ENCODE measurements at regions not wholly inside any gene's neighbourhood (a gene's known extent, or its start where the extent isn't known, plus 50 kb on each side); places are given as distances from the start of the nearest gene placed in this dataset.

DNA sequence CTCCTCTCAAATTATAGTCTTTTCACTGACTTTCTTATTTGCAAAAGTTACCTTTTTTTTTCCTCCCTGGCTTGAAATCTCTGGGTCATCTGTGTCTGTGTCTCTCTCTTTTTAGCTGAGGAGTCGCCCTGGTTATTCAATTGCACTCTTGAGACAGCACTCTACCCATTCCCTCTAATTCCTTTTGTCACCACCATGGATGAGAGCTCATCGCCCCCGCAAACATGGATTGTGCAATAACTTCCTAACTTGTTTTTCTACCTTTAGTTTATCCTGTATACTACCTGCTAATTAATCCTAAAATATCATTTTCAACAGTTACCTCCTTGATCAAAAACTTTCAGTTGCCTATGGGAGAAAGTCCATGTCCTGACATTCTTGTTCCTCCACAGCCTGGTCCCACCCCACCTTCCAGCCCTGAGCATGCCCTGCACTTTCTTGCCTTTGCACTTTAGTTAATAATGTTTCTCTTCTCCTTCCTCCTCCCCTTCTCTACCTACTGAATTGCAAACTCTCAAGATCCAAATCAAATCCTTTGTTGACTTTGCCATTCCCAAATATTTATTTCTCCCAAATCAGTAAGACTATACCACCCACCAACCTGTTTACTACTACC lies 110.4 kb upstream of the MAGI3 start:
- H3K4me3 ChIP-seq (ENCODE audit: low read depth, low read length) = no peak overlapping the region
- TF ChIP-seq, protein P1, sequence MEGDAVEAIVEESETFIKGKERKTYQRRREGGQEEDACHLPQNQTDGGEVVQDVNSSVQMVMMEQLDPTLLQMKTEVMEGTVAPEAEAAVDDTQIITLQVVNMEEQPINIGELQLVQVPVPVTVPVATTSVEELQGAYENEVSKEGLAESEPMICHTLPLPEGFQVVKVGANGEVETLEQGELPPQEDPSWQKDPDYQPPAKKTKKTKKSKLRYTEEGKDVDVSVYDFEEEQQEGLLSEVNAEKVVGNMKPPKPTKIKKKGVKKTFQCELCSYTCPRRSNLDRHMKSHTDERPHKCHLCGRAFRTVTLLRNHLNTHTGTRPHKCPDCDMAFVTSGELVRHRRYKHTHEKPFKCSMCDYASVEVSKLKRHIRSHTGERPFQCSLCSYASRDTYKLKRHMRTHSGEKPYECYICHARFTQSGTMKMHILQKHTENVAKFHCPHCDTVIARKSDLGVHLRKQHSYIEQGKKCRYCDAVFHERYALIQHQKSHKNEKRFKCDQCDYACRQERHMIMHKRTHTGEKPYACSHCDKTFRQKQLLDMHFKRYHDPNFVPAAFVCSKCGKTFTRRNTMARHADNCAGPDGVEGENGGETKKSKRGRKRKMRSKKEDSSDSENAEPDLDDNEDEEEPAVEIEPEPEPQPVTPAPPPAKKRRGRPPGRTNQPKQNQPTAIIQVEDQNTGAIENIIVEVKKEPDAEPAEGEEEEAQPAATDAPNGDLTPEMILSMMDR (IDR thresholded peaks at IDR 0.05; ENCODE audit: insufficient read depth, low read depth, low read length) = no peak
- no peak for DNase-seq (ENCODE audit: low read depth)

DNA sequence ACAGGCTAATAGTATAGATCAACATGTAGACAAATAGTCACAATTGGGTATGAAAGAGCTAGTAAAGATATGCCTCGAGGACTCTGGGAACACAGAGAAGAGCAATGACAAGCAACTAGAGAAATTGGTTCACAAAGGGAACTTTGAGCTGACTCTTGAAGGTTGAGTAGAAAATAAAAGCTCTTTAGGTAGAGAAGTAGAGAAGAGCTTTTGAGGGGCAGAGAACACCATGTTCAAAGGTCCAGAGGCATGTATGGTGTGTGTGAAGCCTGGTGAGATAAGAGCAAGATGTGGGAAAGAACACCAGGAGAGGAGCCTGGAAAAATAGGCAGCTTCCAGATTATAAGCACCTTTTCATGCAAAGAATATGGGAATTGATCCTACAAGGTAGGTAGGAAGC lies 109.7 kb upstream of the MAGI3 start:
- DNase-seq (ENCODE audit: low read depth) = no peak
- H3K4me3 ChIP-seq (ENCODE audit: low read depth, low read length) = no peak overlapping the region
- TF ChIP-seq, protein P1 (IDR thresholded peaks at IDR 0.05; ENCODE audit: insufficient read depth, low read depth, low read length) = no peak

DNA sequence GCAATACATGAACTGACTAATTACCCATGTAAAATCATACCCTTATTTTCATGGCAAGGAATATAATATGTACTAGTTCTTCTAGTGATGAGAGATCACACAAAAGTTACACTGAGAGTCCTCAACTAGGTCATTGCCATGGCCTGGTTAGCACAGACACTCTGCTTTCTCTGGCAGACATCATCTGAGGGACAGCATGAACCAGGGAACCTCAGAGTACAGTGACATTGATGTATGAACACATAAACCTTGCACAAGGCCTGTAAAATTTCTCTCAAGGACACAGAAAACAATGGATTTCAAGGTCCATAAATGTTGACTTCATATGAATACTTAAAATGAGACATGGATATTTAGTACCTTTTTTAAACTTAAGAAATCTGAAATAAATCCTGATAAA lies 108.8 kb upstream of the MAGI3 start:
- TF ChIP-seq, protein P1 (IDR thresholded peaks at IDR 0.05; ENCODE audit: insufficient read depth, low read depth, low read length) = no peak
- DNase-seq (ENCODE audit: low read depth) = no peak
- no peak overlapping the region for H3K4me3 ChIP-seq (ENCODE audit: low read depth, low read length)

DNA sequence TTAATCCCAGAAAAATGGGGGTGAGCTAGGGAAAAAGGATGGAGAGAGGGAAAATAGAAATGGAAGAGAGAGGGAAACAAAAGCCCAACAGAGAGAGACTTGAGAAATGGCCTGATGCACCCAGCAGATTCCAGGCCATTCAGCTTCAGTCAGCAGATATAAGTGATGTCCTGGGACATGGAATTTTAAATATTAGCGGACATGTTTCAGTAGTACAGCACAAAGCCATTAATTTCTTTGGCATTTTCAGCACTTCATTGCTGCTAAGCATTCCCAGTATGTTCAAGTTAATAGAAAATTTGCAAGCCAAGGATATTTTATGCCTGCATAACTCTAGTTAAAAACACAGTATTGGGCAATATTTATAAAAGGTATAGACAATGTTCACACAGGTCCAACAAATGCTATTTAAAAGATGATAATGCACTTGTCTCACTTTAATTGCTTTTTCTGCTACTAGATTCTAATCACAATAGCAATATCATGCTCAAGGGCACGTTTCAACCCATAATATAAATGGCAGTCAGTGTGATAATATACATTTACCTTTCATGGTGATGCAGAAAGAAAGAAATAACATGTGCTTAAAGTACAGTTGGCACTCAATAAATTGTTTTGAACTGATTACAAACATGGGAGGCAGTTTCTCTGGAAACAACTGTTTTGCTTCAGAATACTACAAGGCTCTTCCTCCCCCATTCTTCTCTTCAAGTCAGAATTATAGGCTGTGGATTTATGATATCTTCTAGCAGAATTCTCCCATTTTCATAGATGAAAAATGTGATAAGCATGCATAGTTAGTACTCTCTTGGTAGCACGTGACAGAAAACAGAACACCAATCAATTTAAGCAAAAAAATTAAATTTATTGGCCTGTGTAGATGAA lies 108.1 kb upstream of the MAGI3 start:
- no peak for DNase-seq (ENCODE audit: low read depth)
- TF ChIP-seq, protein P1 (IDR thresholded peaks at IDR 0.05; ENCODE audit: insufficient read depth, low read depth, low read length) = no peak
- H3K4me3 ChIP-seq (ENCODE audit: low read depth, low read length) = no peak overlapping the region

DNA sequence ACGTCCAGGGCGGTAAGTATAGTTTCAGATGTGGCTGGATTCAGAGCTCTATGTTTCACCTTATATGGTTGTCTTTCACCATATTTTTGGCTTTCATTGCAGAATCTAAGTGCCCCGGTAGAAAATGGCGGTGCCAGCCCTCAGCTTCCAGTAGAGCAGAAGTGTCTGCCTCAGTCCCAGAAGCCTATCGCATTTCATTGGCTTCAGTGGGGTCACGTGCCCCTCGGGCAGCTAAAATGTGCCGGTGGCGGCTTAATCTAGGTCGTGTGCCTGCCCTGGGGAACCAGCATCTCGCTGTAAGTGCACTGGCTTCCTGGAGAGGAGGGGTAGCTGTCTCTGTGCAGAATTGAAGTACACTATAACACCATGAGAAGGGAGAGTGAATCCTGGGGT lies 107.4 kb upstream of the MAGI3 start:
- no peak for DNase-seq (ENCODE audit: low read depth)
- TF ChIP-seq, protein P1 (IDR thresholded peaks at IDR 0.05; ENCODE audit: insufficient read depth, low read depth, low read length) = no peak
- H3K4me3 ChIP-seq (ENCODE audit: low read depth, low read length) = no peak overlapping the region

DNA sequence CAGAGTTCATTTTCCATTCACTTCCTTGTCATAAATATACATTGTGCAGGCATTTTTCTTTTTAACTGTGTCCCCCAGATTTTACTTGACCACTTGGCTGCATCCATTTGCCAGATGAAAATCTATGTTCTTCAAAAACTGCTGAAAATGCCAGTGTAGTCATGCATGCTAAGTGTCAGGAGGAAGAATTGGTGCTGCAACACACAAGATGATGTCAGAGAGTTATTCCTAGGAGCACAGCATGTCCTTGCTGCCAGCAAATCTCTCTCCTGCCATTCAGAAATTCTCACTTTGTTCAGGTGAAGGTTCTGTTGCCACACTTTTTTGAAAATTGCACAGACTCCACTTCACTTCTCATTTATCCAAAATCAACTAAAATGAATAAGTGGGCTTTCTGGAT lies 106.4 kb upstream of the MAGI3 start:
- TF ChIP-seq, protein P1 (IDR thresholded peaks at IDR 0.05; ENCODE audit: insufficient read depth, low read depth, low read length) = no peak
- no peak for DNase-seq (ENCODE audit: low read depth)
- no peak overlapping the region for H3K4me3 ChIP-seq (ENCODE audit: low read depth, low read length)
